Thoracic aorta (tissue), 2 donors: ENCODE measurements at regions not wholly inside any gene's neighbourhood (a gene's known extent, or its start where the extent isn't known, plus 50 kb on each side); places are given as distances from the start of the nearest gene placed in this dataset.

Experiments used
- ATAC-seq: fragments of 150-250 bp; one replicate; pipeline ENCODE4 v1.8.0; 2017; ENCODE audit warnings: low read depth; ENCODE audit not compliant: insufficient number of reproducible peaks, low FRiP score
- DNase-seq: peaks from one replicate; pipeline ENCODE4 v3.0.0-alpha.2; 2020; ENCODE audit warnings: low spot score
- H3K27ac ChIP-seq, 2 donors: fragments of 200-600 bp; sonication (generic); 1 replicate in 1 of 2; 2 replicates in 1 of 2; pipeline ENCODE4 v1.5.1; 2016; ENCODE audit warnings: mild to moderate bottlenecking in 2 of 2, moderate library complexity in 2 of 2
- H3K27me3 ChIP-seq: fragments of 200-600 bp; sonication (generic); replicated peaks from 2 replicates; pipeline ENCODE4 v1.6.0; 2016; ENCODE audit warnings: mild to moderate bottlenecking; ENCODE audit not compliant: insufficient read depth
- H3K36me3 ChIP-seq: fragments of 200-600 bp; sonication (generic); one replicate; pipeline ENCODE4 v1.5.1; 2016
- H3K4me1 ChIP-seq, 2 donors: fragments of 200-600 bp; sonication (generic); 1 replicate in 1 of 2; 2 replicates in 1 of 2; pipeline versions ENCODE4 v1.5.1 to v1.6.0; 2016; ENCODE audit warnings: low read depth in 2 of 2, mild to moderate bottlenecking in 1 of 2; ENCODE audit not compliant: control insufficient read depth in 1 of 2
- H3K4me3 ChIP-seq: fragments of 200-600 bp; sonication (generic); 2 replicates; pipeline ENCODE4 v1.5.1; 2016; ENCODE audit warnings: mild to moderate bottlenecking
- H3K9me3 ChIP-seq: fragments of 200-600 bp; sonication (generic); 2 replicates; pipeline ENCODE4 v1.5.1; 2016
- CTCF ChIP-seq: fragments of 200-600 bp; sonication (generic); IDR thresholded peaks from one replicate; pipeline ENCODE4 v1.5.1; 2019; ENCODE audit warnings: antibody characterized with exemption

- H3K27ac ChIP-seq, result no peak overlapping the region
- TF ChIP-seq CTCF, result no peak
- no peaks in the 10 kb centered on the region for H3K36me3 ChIP-seq
- H3K9me3 ChIP-seq, result no peaks in the 10 kb centered on the region
- H3K4me3 ChIP-seq, result no peak overlapping the region
- no peaks in the 10 kb centered on the region for H3K4me1 ChIP-seq
- DNase-seq, result no peak
- ATAC-seq, result no peak
- H3K27me3 ChIP-seq, result no peaks in the 10 kb centered on the region
Observed at GRCh38 chr6:147935656-147936055, 407.0 kb upstream of the SASH1 start.

GRCh38 chr6:147936703-147937470 is 405.8 kb upstream of the SASH1 start:
- Histone ChIP-seq H3K36me3 (no peaks in the 10 kb centered on the region), H3K27me3 (no peaks in the 10 kb centered on the region), H3K27ac (no peak overlapping the region), H3K4me1 (no peaks in the 10 kb centered on the region), H3K9me3 (no peaks in the 10 kb centered on the region), H3K4me3 (no peak overlapping the region)
- DNase-seq, result no peak
- no peak for TF ChIP-seq CTCF
- no peak for ATAC-seq

- H3K9me3 ChIP-seq, result no peaks in the 10 kb centered on the region
- H3K4me3 ChIP-seq, result no peak overlapping the region
- H3K27ac ChIP-seq, result no peak overlapping the region
- DNase-seq, result no peak
- no peaks in the 10 kb centered on the region for H3K27me3 ChIP-seq
- TF ChIP-seq CTCF, result no peak
- H3K36me3 ChIP-seq, result no peaks in the 10 kb centered on the region
- no peaks in the 10 kb centered on the region for H3K4me1 ChIP-seq
- ATAC-seq, result no peak
Observed at GRCh38 chr6:147941143-147941542, 401.5 kb upstream of the SASH1 start.

GRCh38 chr6:147942363-147942762 is 400.3 kb upstream of the SASH1 start:
- ATAC-seq (no peak), DNase-seq (no peak)
- peaks cover 0 to 6% of the 10 kb centered on the region in 2 donors for H3K4me1 ChIP-seq
- no peaks in the 10 kb centered on the region for H3K27me3 ChIP-seq
- no peak overlapping the region for H3K4me3 ChIP-seq
- no peaks in the 10 kb centered on the region for H3K9me3 ChIP-seq
- H3K27ac ChIP-seq, result no peak overlapping the region
- TF ChIP-seq CTCF, result no peak
- H3K36me3 ChIP-seq, result no peaks in the 10 kb centered on the region

DNA sequence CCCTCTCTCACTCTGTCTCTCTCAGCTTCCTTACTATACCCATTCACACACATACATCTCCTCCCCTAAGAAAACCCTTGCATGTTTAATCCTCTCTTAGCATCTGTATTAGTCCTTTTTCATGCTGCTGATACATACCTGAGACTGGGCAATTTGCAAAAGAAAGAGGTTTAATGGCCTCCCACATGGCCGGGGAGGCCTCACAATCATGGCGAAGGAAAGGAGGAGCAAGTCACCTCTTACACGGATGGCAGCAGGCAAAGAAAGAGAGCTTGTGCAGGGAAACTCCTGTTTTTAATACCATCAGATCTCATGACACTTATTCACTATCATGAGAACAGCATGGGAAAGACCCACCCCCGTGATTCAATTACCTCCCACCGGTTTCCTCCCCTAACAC is 398.5 kb upstream of the SASH1 start:
- no peak for DNase-seq
- no peak overlapping the region for H3K4me3 ChIP-seq
- no peak overlapping the region for H3K27ac ChIP-seq
- no peaks in the 10 kb centered on the region for H3K9me3 ChIP-seq
- no peaks in the 10 kb centered on the region for H3K36me3 ChIP-seq
- H3K4me1 ChIP-seq, result peaks cover 0 to 10% of the 10 kb centered on the region in 2 donors
- no peaks in the 10 kb centered on the region for H3K27me3 ChIP-seq
- no peak for ATAC-seq
- no peak for TF ChIP-seq CTCF
